H7 (cell line): ENCODE measurements at regions not wholly inside any gene's neighbourhood (a gene's known extent, or its start where the extent isn't known, plus 50 kb on each side); places are given as distances from the start of the nearest gene placed in this dataset.

Source experiments
- DNase-seq: peaks from one replicate; pipeline ENCODE4 v3.0.0; 2012
- H3K27me3 ChIP-seq: 2 replicates; pipeline ENCODE4 v1.6.0; 2011; ENCODE audit warnings: mild to moderate bottlenecking, low read length; ENCODE audit not compliant: control insufficient read depth, insufficient read depth
- H3K36me3 ChIP-seq: replicated peaks from 2 replicates; pipeline ENCODE4 v1.5.1; 2011; ENCODE audit warnings: low read length; ENCODE audit not compliant: control insufficient read depth, insufficient read depth
- H3K4me3 ChIP-seq: 2 replicates; pipeline ENCODE4 v1.5.1; 2011; ENCODE audit warnings: low read depth, mild to moderate bottlenecking, control low read depth, low read length, moderate library complexity; ENCODE audit not compliant: insufficient read depth

- Histone ChIP-seq H3K36me3 (no peaks in the 10 kb centered on the region), H3K27me3 (no peaks in the 10 kb centered on the region), H3K4me3 (no peak overlapping the region)
- no peak for DNase-seq
These were observed 157.9 kb upstream of the APCDD1 start for GRCh38 chr18:10296491-10296890.

- Histone ChIP-seq H3K36me3 (no peaks in the 10 kb centered on the region), H3K27me3 (no peaks in the 10 kb centered on the region), H3K4me3 (no peak overlapping the region)
- DNase-seq: no peak
These were observed 157.3 kb upstream of the APCDD1 start for GRCh38 chr18:10297086-10297485.

- H3K4me3 ChIP-seq: no peak overlapping the region
- no peaks in the 10 kb centered on the region for H3K27me3 ChIP-seq
- DNase-seq: no peak
- no peaks in the 10 kb centered on the region for H3K36me3 ChIP-seq
These were observed 156.1 kb upstream of the APCDD1 start for GRCh38 chr18:10298346-10298745.

GRCh38 chr18:10299643-10300042 lies 154.8 kb upstream of the APCDD1 start:
- no peak overlapping the region for H3K4me3 ChIP-seq
- DNase-seq: no peak

GRCh38 chr18:10300739-10301138 lies 153.7 kb upstream of the APCDD1 start:
- no peaks in the 10 kb centered on the region for H3K27me3 ChIP-seq
- H3K36me3 ChIP-seq: no peaks in the 10 kb centered on the region
- no peak overlapping the region for H3K4me3 ChIP-seq
- no peak for DNase-seq

More at GRCh38 chr18:10299643-10300042, 154.8 kb upstream of the APCDD1 start:
- H3K36me3 ChIP-seq: no peaks in the 10 kb centered on the region
- H3K27me3 ChIP-seq: no peaks in the 10 kb centered on the region

- no peaks in the 10 kb centered on the region for H3K36me3 ChIP-seq
- no peak overlapping the region for H3K4me3 ChIP-seq
- H3K27me3 ChIP-seq: no peaks in the 10 kb centered on the region
- DNase-seq: no peak
These were observed 152.5 kb upstream of the APCDD1 start for GRCh38 chr18:10301831-10302483.

GRCh38 chr18:10303171-10303570 lies 151.3 kb upstream of the APCDD1 start:
- Histone ChIP-seq H3K27me3 (no peaks in the 10 kb centered on the region), H3K36me3 (no peaks in the 10 kb centered on the region), H3K4me3 (no peak overlapping the region)
- no peak for DNase-seq

GRCh38 chr18:10304853-10305252 lies 149.6 kb upstream of the APCDD1 start:
- H3K4me3 ChIP-seq: no peak overlapping the region
- no peak for DNase-seq
- no peaks in the 10 kb centered on the region for H3K27me3 ChIP-seq
- H3K36me3 ChIP-seq: no peaks in the 10 kb centered on the region

- DNase-seq: no peak
- Histone ChIP-seq H3K4me3 (no peak overlapping the region), H3K27me3 (no peaks in the 10 kb centered on the region), H3K36me3 (no peaks in the 10 kb centered on the region)
These were observed 147.7 kb upstream of the APCDD1 start for GRCh38 chr18:10306779-10307178.

- DNase-seq: no peak
- no peaks in the 10 kb centered on the region for H3K36me3 ChIP-seq
- H3K4me3 ChIP-seq: no peak overlapping the region
- no peaks in the 10 kb centered on the region for H3K27me3 ChIP-seq
These were observed 146.3 kb upstream of the APCDD1 start for GRCh38 chr18:10308154-10308553.

- no peak for DNase-seq
- H3K27me3 ChIP-seq: no peaks in the 10 kb centered on the region
- no peak overlapping the region for H3K4me3 ChIP-seq
- no peaks in the 10 kb centered on the region for H3K36me3 ChIP-seq
These were observed 143.8 kb upstream of the APCDD1 start for GRCh38 chr18:10310626-10311025.

GRCh38 chr18:10312326-10313015 lies 142.0 kb upstream of the APCDD1 start:
- Histone ChIP-seq H3K4me3 (no peak overlapping the region), H3K27me3 (no peaks in the 10 kb centered on the region), H3K36me3 (no peaks in the 10 kb centered on the region)
- no peak for DNase-seq

- Histone ChIP-seq H3K36me3 (no peaks in the 10 kb centered on the region), H3K27me3 (no peaks in the 10 kb centered on the region), H3K4me3 (no peak overlapping the region)
- DNase-seq: no peak
These were observed 141.5 kb upstream of the APCDD1 start for GRCh38 chr18:10313016-10313342.

- no peaks in the 10 kb centered on the region for H3K36me3 ChIP-seq
- no peaks in the 10 kb centered on the region for H3K27me3 ChIP-seq
- no peak overlapping the region for H3K4me3 ChIP-seq
- DNase-seq: no peak
These were observed 140.4 kb upstream of the APCDD1 start for GRCh38 chr18:10314066-10314465.

- DNase-seq: no peak
- no peaks in the 10 kb centered on the region for H3K36me3 ChIP-seq
- H3K27me3 ChIP-seq: no peaks in the 10 kb centered on the region
- H3K4me3 ChIP-seq: no peak overlapping the region
These were observed 138.9 kb upstream of the APCDD1 start for GRCh38 chr18:10315522-10315921.
